Putamen (tissue), 1 donor: ENCODE measurements at regions not wholly inside any gene's neighbourhood (a gene's known extent, or its start where the extent isn't known, plus 50 kb on each side); places are given as distances from the start of the nearest gene placed in this dataset.

Source experiments
- DNase-seq: peaks from one replicate; pipeline ENCODE4 v3.0.0-alpha.2; 2016; ENCODE audit warnings: low spot score

- DNase-seq = no peak
Measured at GRCh38 chr5:135628771-135629563, 50.2 kb upstream of the CXCL14 start.
